ENCODE measurements at regions not wholly inside any gene's neighbourhood (a gene's known extent, or its start where the extent isn't known, plus 50 kb on each side); places are given as distances from the start of the nearest gene placed in this dataset.

DNA sequence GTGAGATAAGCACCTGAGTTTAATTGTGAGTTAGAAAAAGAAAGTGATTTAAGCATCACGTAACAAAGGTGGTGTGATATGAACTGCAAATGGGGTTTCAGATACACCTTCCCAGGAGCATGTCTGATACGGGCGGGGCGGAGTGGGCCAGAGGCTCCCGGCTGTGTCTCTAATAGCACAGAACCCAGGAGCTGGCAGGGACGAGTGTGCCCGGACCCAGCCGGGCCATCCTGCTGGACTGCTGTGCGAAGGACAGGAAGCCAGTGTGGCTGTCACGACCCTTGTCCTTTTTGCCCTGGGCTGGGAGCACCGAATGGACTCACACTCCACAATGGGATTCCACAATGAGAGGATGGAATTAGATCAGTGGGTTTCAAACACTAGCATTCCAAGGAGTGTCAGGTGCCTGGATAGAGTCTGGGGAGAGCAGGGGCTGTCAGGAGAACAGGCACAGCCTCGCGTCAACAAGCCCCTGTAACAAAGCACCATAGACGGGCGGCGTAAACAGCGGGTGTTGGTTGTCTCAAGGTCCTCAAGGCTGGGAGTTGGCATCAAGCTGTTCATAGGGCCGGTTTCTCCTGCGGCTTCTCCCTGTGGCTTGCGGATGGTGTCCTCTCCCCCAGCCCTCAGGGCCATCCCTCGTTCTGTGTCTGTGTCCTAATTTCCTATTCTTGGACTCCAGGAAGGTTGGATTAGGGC, 242.6 kb upstream of the PITRM1 start (continued):
- TF ChIP-seq EP300 (IDR thresholded peaks at IDR 0.05; ENCODE audit: borderline replicate concordance in 1 of 2, low read depth in 1 of 2, low read length in 1 of 2) (no peak), FOSL2 (IDR thresholded peaks at IDR 0.05; ENCODE audit: borderline replicate concordance, low read depth) (no peak)

DNA sequence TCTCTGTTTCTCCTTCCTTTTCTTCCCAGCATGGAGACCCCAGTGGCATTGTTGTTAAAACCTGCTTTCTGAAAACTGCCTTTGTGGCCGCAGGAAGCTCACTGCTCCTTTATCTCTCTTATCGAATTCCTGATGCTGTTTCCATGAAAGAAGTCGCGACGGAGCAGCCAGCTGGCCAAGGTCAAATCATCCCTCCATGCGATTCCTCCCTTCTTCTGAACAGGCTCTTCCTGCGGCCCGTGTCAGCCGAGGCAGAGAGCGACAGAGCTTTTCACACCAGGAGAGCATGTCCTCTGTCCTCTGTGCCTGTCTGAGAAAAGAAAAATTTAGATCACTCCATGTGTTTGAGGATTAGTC, 242.1 kb upstream of the PITRM1 start:
- no peak for DNase-seq

More for the DNA sequence above, 242.1 kb upstream of the PITRM1 start:
- Histone ChIP-seq H3K4me3 (ENCODE audit: low read depth in 2 of 2, low read length in 1 of 2) (no peak overlapping the region), H3K27ac (ENCODE audit: low read depth in 2 of 2, low read length in 1 of 2) (no peak overlapping the region), H2AFZ (ENCODE audit: low read depth) (no peak overlapping the region), H3K9me2 (no peaks in the 10 kb centered on the region), H3K9me3 (no peaks in the 10 kb centered on the region), H3K27me3 (ENCODE audit: insufficient read depth) (no peaks in the 10 kb centered on the region), H3K36me3 (replicated peaks in 1 of 2; ENCODE audit: control insufficient read depth in 1 of 2, insufficient read depth in 2 of 2, low read length in 1 of 2) (no peaks in the 10 kb centered on the region), H3K4me1 (ENCODE audit: control insufficient read depth in 1 of 2, insufficient read depth in 2 of 2, low read depth in 1 of 2, low read length in 1 of 2) (no peaks in the 10 kb centered on the region; a peak in 1 of 4 replicates), H4K20me1 (ENCODE audit: insufficient read depth) (no peaks in the 10 kb centered on the region), H3F3A (replicated peaks; ENCODE audit: insufficient read depth) (peaks cover 4% of the 10 kb centered on the region), H3K4me2 (no peak overlapping the region), H3K79me2 (ENCODE audit: insufficient read depth) (no peaks in the 10 kb centered on the region), H3K9ac (no peak overlapping the region)
- WGBS (ENCODE audit: low lambda C conversion rate), result 85% methylated on average over 10 of the region's 10 CpGs
- POLR2A ChIA-PET, result no interaction called here
- CTCF ChIA-PET, result interaction anchor here (0.6 kb wide), 1 partner anchor 505 kb away, joined by 3 read pairs; no protein-coding TSS in a partner anchor
- TF ChIP-seq GATA2 (CRISPR knock-in tag; IDR thresholded peaks at IDR 0.05) (no peak), MXI1 (IDR thresholded peaks at IDR 0.05; ENCODE audit: low read depth, low read length) (no peak), ELF1 (IDR thresholded peaks at IDR 0.05) (no peak), RAD21 (IDR thresholded peaks at IDR 0.05; ENCODE audit: low read length) (no peak), JUND (IDR thresholded peaks at IDR 0.05) (no peak), RFX5 (IDR thresholded peaks at IDR 0.05; ENCODE audit: low read length) (no peak), YY1 (IDR thresholded peaks at IDR 0.05; ENCODE audit: low read depth) (no peak)
- TF ChIP-seq, protein P1, sequence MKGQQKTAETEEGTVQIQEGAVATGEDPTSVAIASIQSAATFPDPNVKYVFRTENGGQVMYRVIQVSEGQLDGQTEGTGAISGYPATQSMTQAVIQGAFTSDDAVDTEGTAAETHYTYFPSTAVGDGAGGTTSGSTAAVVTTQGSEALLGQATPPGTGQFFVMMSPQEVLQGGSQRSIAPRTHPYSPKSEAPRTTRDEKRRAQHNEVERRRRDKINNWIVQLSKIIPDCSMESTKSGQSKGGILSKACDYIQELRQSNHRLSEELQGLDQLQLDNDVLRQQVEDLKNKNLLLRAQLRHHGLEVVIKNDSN (IDR thresholded peaks at IDR 0.05; ENCODE audit: borderline replicate concordance, low read depth), result no peak
- TF ChIP-seq, protein P2, sequence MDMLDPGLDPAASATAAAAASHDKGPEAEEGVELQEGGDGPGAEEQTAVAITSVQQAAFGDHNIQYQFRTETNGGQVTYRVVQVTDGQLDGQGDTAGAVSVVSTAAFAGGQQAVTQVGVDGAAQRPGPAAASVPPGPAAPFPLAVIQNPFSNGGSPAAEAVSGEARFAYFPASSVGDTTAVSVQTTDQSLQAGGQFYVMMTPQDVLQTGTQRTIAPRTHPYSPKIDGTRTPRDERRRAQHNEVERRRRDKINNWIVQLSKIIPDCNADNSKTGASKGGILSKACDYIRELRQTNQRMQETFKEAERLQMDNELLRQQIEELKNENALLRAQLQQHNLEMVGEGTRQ (IDR thresholded peaks at IDR 0.05; ENCODE audit: borderline replicate concordance, low read depth, low read length), result no peak
- TF ChIP-seq, protein P3, sequence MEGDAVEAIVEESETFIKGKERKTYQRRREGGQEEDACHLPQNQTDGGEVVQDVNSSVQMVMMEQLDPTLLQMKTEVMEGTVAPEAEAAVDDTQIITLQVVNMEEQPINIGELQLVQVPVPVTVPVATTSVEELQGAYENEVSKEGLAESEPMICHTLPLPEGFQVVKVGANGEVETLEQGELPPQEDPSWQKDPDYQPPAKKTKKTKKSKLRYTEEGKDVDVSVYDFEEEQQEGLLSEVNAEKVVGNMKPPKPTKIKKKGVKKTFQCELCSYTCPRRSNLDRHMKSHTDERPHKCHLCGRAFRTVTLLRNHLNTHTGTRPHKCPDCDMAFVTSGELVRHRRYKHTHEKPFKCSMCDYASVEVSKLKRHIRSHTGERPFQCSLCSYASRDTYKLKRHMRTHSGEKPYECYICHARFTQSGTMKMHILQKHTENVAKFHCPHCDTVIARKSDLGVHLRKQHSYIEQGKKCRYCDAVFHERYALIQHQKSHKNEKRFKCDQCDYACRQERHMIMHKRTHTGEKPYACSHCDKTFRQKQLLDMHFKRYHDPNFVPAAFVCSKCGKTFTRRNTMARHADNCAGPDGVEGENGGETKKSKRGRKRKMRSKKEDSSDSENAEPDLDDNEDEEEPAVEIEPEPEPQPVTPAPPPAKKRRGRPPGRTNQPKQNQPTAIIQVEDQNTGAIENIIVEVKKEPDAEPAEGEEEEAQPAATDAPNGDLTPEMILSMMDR (IDR thresholded peaks at IDR 0.05), result no peak

All from SK-N-SH (cell line).